Prostate gland (tissue), 2 donors: ENCODE measurements at regions not wholly inside any gene's neighbourhood (a gene's known extent, or its start where the extent isn't known, plus 50 kb on each side); places are given as distances from the start of the nearest gene placed in this dataset.
"Not testable (repeated sequence)": the region's sequence is repeated elsewhere in the genome, so short reads cannot be mapped to it uniquely, and the experiment has no call there.

ENCODE experiments used
- POLR2A ChIP-seq: fragments of 450-650 bp; IDR thresholded peaks from one replicate; pipeline ENCODE4 v1.6.1; 2016; ENCODE audit warnings: antibody characterized with exemption, mild to moderate bottlenecking
- POLR2AphosphoS5 ChIP-seq: sonication (generic); formaldehyde crosslinking; IDR thresholded peaks from one replicate; pipeline ENCODE4 v1.6.1; 2017; ENCODE audit warnings: antibody characterized with exemption
- TF ChIP-seq, protein P1 (sequence below), 4 experiments: fragments of 200-600 bp in 2 of 4; fragments of 450-650 bp in 2 of 4; sonication (generic) in 2 of 4; IDR thresholded peaks; 1 replicate in 3 of 4; 2 replicates in 1 of 4; pipeline ENCODE4 v1.5.1; 2016 to 2019; ENCODE audit warnings: antibody characterized with exemption in 4 of 4, mild to moderate bottlenecking in 2 of 4, moderate library complexity in 2 of 4

DNA sequence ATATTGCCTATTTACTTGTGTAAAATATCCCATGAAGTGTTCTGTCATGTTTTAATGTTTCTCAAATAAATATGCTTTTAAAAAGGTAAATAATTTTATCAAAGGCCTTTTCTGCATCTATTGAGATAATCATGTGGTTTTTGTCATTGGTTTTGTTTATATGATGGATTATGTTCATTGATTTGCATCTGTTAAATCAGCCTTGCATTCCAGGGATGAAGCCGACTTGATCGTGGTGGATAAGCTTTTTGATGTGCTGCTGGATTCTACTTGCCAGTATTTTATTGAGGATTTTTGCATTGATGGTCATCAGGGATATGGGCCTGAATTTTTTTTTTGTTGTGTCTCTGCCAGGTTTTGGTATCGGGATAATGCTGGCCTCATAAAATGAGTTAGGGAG, 63.9 kb upstream of the P2RY10 start:
- TF ChIP-seq, protein P1, sequence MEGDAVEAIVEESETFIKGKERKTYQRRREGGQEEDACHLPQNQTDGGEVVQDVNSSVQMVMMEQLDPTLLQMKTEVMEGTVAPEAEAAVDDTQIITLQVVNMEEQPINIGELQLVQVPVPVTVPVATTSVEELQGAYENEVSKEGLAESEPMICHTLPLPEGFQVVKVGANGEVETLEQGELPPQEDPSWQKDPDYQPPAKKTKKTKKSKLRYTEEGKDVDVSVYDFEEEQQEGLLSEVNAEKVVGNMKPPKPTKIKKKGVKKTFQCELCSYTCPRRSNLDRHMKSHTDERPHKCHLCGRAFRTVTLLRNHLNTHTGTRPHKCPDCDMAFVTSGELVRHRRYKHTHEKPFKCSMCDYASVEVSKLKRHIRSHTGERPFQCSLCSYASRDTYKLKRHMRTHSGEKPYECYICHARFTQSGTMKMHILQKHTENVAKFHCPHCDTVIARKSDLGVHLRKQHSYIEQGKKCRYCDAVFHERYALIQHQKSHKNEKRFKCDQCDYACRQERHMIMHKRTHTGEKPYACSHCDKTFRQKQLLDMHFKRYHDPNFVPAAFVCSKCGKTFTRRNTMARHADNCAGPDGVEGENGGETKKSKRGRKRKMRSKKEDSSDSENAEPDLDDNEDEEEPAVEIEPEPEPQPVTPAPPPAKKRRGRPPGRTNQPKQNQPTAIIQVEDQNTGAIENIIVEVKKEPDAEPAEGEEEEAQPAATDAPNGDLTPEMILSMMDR (IDR thresholded peaks at IDR 0.05): not testable (repeated sequence)
- TF ChIP-seq POLR2AphosphoS5, POLR2A: not testable (repeated sequence)
